HG03571 (cell line): ENCODE measurements at regions not wholly inside any gene's neighbourhood (a gene's known extent, or its start where the extent isn't known, plus 50 kb on each side); places are given as distances from the start of the nearest gene placed in this dataset.

ENCODE experiments used
- ATAC-seq: cut with Tn5 transposase; IDR thresholded peaks from one replicate; pipeline ENCODE4 v1.9.1; 2021; ENCODE audit not compliant: unreplicated experiment

- no peak for ATAC-seq
Observed at GRCh38 chr6:167573461-167574215, 248.8 kb downstream of the TTLL2 start.

DNA sequence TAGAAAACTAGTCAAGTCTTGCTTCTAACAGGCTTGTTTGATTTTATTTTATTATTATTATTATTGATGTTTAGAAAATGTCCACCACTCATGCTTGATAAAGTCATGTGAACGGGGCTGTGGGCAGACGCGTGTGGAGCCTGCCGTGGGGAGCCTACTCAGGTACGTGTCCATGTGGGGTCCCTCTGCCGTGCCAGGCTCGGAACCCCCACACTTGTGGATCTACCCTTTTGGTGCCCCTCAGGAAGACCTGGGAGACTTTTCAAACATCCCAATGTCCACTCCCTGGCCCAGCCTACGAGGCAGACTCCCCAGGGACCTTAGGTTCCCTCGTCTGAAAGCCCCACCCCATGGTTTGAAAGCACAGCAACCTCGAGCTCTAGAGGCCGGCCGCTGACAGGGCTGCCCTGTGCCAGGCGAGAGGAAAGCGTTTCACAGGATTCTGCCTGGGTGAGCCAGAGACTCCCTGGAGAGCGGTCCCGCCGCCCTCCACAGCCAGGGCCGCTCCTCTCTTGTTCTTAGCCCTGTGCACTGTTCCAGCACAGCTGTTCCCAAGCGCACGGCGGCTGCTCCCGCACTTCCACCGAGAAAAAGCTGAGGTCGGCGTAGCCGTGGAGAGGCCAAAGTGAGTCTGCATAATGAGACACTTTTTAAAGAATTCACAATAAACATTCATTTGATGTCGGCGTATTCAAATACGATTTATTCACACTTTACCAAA, 249.7 kb downstream of the TTLL2 start:
- no peak for ATAC-seq

GRCh38 chr6:167575158-167575696, 250.3 kb downstream of the TTLL2 start:
- no peak for ATAC-seq

GRCh38 chr6:167576050-167576741, 250.5 kb upstream of the AFDN start:
- no peak for ATAC-seq

- ATAC-seq, result no peak
Observed at GRCh38 chr6:167576828-167577503, 249.7 kb upstream of the AFDN start.

- no peak for ATAC-seq
Observed at GRCh38 chr6:167577891-167578361, 248.8 kb upstream of the AFDN start.

GRCh38 chr6:167578371-167578901, 248.3 kb upstream of the AFDN start:
- no peak for ATAC-seq

DNA sequence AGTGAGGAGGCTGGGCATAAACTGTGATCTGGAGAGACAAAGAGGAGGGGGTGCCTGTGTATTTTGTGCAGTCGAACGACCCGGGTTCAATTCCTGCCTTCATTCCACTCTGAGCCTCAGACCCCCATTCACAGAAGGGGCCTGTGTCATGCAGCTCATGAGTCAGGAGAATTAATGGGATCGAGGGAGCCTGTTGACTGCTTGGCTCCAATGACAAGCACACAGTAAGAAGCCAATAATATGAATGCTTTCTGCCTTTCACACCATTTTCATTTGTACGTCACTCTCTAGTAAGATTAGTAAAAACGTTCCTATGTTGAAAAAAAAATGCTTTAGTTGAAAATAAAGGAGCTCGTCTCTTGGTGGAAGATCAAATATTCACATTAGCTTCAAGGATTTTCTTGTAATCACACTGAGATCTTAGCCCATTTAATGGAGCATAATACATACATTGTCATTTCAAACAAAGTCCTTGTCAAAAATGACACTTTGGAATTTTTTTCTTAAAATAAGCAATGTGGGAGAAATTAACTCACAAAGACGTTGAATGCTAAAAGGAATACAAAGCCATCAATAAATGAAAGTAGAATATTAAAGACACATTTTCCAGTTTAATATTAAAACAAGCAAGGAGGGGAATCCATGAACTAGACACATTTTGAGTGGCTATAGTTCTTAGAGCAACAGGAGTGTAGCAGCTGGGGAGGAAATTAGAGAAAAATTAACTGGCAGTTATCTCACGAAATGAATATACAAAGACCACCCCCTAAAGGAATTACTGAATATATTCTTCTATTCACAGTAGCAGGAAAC, 246.7 kb upstream of the AFDN start:
- no peak for ATAC-seq

GRCh38 chr6:167580619-167580911, 246.1 kb upstream of the AFDN start:
- no peak for ATAC-seq

DNA sequence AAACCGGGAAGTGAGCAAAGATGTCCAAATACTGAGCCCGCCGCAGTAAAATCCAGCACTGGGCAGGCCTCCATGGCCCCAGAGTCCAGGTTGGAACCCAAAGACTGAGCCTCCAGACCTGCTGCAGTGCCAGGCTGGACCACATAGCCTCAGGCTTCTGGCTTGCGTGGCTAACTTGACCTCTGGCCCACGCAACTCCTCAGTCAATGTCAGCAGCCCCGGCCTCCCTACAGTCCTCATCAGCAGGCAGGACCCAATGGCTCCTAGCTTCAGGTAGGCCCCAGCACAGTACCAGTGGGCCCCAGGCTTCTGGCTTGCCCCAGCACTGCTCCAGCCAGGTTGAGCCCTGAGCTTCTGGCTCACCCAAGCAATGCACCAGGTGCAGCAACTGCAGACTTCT, 245.1 kb upstream of the AFDN start:
- no peak for ATAC-seq

- no peak for ATAC-seq
Observed at GRCh38 chr6:167583412-167583811, 243.3 kb upstream of the AFDN start.

DNA sequence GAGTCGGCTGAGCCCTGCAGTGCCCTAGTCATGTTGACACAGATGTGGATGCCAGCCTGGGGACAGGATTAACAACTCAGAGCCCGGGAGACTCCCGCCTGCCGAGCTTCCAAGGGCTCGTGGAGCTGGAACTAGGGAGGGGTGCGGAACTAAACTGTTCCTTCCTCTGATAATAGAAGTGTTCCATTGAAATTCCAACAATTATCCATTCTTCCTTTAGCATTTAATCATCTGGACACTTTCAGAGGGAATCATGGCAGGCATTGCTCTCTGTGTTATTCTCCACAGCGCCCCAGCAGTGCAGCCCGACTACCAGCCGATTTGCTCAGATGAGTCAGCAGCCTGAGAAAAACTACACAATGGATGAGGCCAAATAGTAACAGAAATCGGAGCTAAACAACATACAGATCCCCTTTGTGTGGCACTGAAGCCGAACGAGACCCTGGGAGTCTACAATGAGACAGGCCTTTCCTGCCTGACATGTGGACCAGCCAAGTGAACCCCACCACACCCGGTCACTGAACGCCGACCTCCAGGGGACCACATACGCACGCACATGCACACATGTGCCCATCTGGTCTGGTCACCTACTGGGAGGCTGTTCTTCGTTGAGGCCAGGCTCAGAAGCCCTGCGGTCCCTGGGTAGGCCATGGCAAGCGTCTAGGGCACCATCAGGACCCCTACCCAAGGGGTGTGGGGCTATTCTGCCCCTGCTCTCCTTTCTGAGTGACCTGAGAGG, 238.4 kb upstream of the AFDN start:
- ATAC-seq, result no peak

DNA sequence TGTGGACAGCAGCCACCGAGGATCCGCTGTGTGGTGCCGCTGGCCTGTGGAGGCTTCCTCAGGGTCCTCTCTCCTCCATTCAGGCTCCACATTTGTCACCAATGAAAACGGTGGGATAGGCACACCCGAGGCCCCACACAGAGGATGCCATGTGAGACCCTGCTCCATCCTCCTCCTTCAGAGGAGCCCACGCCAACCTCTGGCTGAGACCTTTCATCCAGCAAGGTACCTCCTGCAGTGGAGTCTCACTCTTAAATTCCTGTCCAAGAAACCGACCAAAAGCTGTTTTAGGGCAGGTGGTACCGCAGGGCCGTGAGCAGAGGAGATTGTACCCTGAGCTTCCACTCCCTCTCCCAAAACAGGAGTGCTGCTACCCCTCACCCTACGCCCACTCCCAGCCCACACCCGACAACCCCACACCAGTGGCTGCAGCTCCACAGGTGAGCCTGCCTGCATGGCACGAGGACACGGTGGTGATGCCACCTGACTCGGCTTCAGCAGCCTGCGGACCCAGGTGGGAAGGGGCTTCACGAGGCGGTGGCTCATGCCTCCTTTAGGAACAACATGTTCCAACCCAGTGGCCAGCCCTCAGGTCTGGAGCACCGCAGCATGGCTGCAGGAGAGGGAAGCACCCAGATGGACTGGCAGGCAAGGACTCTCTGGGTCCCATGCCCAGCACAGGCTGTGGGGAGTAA, 237.6 kb upstream of the AFDN start:
- ATAC-seq, result no peak

- ATAC-seq, result no peak
Observed at GRCh38 chr6:167589615-167589940, 237.1 kb upstream of the AFDN start.

GRCh38 chr6:167590193-167590592, 236.5 kb upstream of the AFDN start:
- ATAC-seq, result no peak
